ENCODE measurements at regions not wholly inside any gene's neighbourhood (a gene's known extent, or its start where the extent isn't known, plus 50 kb on each side); places are given as distances from the start of the nearest gene placed in this dataset.

DNA sequence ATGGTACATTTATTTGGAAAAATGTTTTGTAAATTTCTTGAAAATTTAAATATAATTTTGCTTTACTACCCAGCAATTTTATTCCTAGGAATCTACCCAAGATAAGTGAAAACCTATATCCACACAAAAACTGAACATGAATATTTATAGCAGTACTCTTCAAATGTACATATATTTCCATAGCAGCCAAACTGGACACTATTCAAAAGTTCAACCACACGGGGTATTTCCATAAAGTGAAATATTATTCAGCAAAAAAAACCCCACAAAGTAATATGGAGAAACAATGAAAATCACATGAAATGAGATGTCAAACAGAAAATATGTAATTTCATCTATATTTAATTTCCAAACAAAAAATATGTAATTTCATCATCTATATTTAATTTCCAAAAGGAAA is 1247.6 kb upstream of the TMEFF2 start:
- TF ChIP-seq, protein P1, sequence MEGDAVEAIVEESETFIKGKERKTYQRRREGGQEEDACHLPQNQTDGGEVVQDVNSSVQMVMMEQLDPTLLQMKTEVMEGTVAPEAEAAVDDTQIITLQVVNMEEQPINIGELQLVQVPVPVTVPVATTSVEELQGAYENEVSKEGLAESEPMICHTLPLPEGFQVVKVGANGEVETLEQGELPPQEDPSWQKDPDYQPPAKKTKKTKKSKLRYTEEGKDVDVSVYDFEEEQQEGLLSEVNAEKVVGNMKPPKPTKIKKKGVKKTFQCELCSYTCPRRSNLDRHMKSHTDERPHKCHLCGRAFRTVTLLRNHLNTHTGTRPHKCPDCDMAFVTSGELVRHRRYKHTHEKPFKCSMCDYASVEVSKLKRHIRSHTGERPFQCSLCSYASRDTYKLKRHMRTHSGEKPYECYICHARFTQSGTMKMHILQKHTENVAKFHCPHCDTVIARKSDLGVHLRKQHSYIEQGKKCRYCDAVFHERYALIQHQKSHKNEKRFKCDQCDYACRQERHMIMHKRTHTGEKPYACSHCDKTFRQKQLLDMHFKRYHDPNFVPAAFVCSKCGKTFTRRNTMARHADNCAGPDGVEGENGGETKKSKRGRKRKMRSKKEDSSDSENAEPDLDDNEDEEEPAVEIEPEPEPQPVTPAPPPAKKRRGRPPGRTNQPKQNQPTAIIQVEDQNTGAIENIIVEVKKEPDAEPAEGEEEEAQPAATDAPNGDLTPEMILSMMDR (IDR thresholded peaks at IDR 0.05; ENCODE audit: low read length), result no peak
- TF ChIP-seq EZH2phosphoT487 (IDR thresholded peaks at IDR 0.05; ENCODE audit: low read length), result no peak
- TF ChIP-seq EZH2 (optimal IDR thresholded peaks at IDR 0.05; ENCODE audit: low read depth, low read length), result no peak
